ENCODE measurements at regions not wholly inside any gene's neighbourhood (a gene's known extent, or its start where the extent isn't known, plus 50 kb on each side); places are given as distances from the start of the nearest gene placed in this dataset.
A peak's percentile ranks its signal among the peaks of the same experiment; 100 is the strongest.

DNA sequence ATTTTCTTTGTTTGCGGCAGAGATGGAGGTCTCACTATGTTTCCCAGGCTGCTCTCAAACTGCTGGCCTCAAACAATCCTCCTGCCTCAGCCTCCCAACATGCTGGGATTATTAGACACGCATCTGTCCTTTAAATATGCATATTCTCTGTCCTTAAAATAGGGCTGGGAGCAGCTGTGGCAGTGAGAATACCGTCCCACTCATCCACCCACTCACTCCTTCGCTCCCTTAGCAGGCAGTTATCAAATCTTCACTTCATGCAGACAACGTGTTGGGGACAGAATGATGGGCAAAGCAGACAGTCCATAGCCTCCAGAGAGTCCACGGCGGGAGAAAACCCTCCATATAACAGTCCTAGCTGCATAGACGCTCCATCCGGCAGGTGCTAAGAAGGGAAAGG lies 179.4 kb downstream of the ZBTB18 start (continued):
- TF ChIP-seq, protein P1, sequence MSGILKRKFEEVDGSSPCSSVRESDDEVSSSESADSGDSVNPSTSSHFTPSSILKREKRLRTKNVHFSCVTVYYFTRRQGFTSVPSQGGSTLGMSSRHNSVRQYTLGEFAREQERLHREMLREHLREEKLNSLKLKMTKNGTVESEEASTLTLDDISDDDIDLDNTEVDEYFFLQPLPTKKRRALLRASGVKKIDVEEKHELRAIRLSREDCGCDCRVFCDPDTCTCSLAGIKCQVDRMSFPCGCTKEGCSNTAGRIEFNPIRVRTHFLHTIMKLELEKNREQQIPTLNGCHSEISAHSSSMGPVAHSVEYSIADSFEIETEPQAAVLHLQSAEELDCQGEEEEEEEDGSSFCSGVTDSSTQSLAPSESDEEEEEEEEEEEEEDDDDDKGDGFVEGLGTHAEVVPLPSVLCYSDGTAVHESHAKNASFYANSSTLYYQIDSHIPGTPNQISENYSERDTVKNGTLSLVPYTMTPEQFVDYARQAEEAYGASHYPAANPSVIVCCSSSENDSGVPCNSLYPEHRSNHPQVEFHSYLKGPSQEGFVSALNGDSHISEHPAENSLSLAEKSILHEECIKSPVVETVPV (CRISPR knock-in tag; IDR thresholded peaks at IDR 0.05), result no peak
- TF ChIP-seq ZC3H10 (CRISPR knock-in tag; IDR thresholded peaks at IDR 0.05), result no peak
- no peak for TF ChIP-seq ZNF565 (CRISPR knock-in tag; conservative IDR thresholded peaks at IDR 0.05; ENCODE audit: low read depth)
- TF ChIP-seq PPARA (CRISPR knock-in tag; IDR thresholded peaks at IDR 0.05; ENCODE audit: borderline replicate concordance), result no peak
- no peak for TF ChIP-seq RARB (CRISPR knock-in tag; IDR thresholded peaks at IDR 0.05)
- no peak for TF ChIP-seq ISL1 (CRISPR knock-in tag; IDR thresholded peaks at IDR 0.05)
- TF ChIP-seq ZNF70 (CRISPR knock-in tag; IDR thresholded peaks at IDR 0.05), result no peak
- TF ChIP-seq ARNTL (CRISPR knock-in tag; IDR thresholded peaks at IDR 0.05; ENCODE audit: borderline replicate concordance, low read depth), result no peak

DNA sequence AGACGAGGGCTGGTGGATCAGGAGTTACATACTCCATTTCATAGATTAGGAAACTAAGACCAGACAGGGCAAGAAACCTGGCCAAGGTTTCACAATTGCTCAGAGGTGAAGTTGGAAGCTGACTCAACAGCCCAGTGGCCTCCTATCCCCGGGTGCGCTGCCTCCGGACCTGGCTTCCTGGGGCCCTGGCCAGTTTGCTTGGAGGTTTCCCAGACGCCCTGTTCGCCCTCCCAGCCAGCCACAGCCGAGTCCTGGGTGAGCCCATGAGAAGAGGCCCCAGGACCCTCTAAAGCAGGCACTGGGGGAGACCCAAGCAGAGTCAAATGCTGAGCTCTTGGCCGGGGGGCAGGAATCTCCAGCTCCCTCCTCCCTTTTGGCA lies 180.1 kb downstream of the ZBTB18 start:
- peak; percentile 60 for ATAC-seq
- TF ChIP-seq TCF4 (CRISPR knock-in tag; IDR thresholded peaks at IDR 0.05; ENCODE audit: borderline replicate concordance) (no peak), TOX (CRISPR knock-in tag; IDR thresholded peaks at IDR 0.05; ENCODE audit: borderline replicate concordance) (no peak), SNAI2 (CRISPR knock-in tag; IDR thresholded peaks at IDR 0.05) (no peak), ISL1 (CRISPR knock-in tag; IDR thresholded peaks at IDR 0.05) (no peak), ZNF8 (CRISPR knock-in tag; IDR thresholded peaks at IDR 0.05) (no peak), ZNF565 (CRISPR knock-in tag; conservative IDR thresholded peaks at IDR 0.05; ENCODE audit: low read depth) (no peak), ARNTL (CRISPR knock-in tag; IDR thresholded peaks at IDR 0.05; ENCODE audit: borderline replicate concordance, low read depth) (no peak), CSDC2 (CRISPR knock-in tag; IDR thresholded peaks at IDR 0.05) (no peak), ZNF70 (CRISPR knock-in tag; IDR thresholded peaks at IDR 0.05) (no peak), OSR1 (CRISPR knock-in tag; IDR thresholded peaks at IDR 0.05) (no peak), PPARA (CRISPR knock-in tag; IDR thresholded peaks at IDR 0.05; ENCODE audit: borderline replicate concordance) (no peak), RARB (CRISPR knock-in tag; IDR thresholded peaks at IDR 0.05) (no peak)
- TF ChIP-seq, protein P2, sequence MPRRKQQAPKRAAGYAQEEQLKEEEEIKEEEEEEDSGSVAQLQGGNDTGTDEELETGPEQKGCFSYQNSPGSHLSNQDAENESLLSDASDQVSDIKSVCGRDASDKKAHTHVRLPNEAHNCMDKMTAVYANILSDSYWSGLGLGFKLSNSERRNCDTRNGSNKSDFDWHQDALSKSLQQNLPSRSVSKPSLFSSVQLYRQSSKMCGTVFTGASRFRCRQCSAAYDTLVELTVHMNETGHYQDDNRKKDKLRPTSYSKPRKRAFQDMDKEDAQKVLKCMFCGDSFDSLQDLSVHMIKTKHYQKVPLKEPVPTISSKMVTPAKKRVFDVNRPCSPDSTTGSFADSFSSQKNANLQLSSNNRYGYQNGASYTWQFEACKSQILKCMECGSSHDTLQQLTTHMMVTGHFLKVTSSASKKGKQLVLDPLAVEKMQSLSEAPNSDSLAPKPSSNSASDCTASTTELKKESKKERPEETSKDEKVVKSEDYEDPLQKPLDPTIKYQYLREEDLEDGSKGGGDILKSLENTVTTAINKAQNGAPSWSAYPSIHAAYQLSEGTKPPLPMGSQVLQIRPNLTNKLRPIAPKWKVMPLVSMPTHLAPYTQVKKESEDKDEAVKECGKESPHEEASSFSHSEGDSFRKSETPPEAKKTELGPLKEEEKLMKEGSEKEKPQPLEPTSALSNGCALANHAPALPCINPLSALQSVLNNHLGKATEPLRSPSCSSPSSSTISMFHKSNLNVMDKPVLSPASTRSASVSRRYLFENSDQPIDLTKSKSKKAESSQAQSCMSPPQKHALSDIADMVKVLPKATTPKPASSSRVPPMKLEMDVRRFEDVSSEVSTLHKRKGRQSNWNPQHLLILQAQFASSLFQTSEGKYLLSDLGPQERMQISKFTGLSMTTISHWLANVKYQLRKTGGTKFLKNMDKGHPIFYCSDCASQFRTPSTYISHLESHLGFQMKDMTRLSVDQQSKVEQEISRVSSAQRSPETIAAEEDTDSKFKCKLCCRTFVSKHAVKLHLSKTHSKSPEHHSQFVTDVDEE (CRISPR knock-in tag; IDR thresholded peaks at IDR 0.05), result no peak
- TF ChIP-seq, protein P1 (CRISPR knock-in tag; IDR thresholded peaks at IDR 0.05), result no peak
- TF ChIP-seq, protein P3, sequence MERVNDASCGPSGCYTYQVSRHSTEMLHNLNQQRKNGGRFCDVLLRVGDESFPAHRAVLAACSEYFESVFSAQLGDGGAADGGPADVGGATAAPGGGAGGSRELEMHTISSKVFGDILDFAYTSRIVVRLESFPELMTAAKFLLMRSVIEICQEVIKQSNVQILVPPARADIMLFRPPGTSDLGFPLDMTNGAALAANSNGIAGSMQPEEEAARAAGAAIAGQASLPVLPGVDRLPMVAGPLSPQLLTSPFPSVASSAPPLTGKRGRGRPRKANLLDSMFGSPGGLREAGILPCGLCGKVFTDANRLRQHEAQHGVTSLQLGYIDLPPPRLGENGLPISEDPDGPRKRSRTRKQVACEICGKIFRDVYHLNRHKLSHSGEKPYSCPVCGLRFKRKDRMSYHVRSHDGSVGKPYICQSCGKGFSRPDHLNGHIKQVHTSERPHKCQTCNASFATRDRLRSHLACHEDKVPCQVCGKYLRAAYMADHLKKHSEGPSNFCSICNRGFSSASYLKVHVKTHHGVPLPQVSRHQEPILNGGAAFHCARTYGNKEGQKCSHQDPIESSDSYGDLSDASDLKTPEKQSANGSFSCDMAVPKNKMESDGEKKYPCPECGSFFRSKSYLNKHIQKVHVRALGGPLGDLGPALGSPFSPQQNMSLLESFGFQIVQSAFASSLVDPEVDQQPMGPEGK (CRISPR knock-in tag; IDR thresholded peaks at IDR 0.05; ENCODE audit: borderline replicate concordance), result no peak
- TF ChIP-seq, protein P4, sequence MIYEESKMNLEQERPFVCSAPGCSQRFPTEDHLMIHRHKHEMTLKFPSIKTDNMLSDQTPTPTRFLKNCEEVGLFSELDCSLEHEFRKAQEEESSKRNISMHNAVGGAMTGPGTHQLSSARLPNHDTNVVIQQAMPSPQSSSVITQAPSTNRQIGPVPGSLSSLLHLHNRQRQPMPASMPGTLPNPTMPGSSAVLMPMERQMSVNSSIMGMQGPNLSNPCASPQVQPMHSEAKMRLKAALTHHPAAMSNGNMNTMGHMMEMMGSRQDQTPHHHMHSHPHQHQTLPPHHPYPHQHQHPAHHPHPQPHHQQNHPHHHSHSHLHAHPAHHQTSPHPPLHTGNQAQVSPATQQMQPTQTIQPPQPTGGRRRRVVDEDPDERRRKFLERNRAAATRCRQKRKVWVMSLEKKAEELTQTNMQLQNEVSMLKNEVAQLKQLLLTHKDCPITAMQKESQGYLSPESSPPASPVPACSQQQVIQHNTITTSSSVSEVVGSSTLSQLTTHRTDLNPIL (CRISPR knock-in tag; IDR thresholded peaks at IDR 0.05; ENCODE audit: low read depth), result no peak

DNA sequence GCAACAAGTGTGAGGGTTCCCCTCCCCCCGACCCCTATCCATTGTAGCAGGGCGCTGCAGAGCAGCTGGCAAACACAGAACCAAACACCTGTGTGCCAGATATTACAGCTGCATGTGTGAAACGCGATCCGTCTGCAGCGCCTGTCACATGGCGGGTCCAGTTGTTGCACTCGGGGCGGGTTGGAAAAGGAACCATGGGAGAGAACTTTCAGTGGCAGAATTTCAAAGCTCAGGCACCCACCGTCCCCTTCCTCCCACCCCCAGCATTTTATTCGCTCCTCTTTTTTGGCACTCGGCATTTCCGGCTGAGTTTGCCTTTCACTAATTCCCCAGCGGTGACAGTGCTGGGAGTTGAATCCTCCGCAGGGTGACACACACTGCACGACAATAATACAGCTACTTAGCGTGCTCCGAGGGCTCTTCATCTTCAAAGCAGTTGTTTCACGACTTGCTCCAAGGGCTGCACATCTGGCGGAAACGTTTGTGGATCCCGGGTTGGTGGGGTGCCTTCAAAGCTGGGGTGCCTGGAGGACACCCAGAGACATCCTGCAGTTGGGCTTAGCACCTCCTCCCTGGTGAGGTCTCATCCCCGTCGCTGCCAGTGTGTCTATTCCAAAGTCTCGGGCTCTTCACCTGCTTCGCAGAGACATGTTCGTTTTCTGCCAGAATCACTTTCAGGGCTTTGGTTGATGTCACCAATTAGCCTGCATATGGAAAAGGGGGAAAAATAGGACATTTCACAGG lies 180.7 kb downstream of the ZBTB18 start:
- ATAC-seq, result peak; percentile 70
- TF ChIP-seq, protein P1 (CRISPR knock-in tag; IDR thresholded peaks at IDR 0.05), result no peak
- TF ChIP-seq BACH2 (CRISPR knock-in tag; IDR thresholded peaks at IDR 0.05; ENCODE audit: borderline replicate concordance) (no peak), ZNF8 (CRISPR knock-in tag; IDR thresholded peaks at IDR 0.05) (no peak), CSDC2 (CRISPR knock-in tag; IDR thresholded peaks at IDR 0.05) (no peak)
- TF ChIP-seq, protein P3 (CRISPR knock-in tag; IDR thresholded peaks at IDR 0.05; ENCODE audit: borderline replicate concordance), result no peak
- TF ChIP-seq, protein P5, sequence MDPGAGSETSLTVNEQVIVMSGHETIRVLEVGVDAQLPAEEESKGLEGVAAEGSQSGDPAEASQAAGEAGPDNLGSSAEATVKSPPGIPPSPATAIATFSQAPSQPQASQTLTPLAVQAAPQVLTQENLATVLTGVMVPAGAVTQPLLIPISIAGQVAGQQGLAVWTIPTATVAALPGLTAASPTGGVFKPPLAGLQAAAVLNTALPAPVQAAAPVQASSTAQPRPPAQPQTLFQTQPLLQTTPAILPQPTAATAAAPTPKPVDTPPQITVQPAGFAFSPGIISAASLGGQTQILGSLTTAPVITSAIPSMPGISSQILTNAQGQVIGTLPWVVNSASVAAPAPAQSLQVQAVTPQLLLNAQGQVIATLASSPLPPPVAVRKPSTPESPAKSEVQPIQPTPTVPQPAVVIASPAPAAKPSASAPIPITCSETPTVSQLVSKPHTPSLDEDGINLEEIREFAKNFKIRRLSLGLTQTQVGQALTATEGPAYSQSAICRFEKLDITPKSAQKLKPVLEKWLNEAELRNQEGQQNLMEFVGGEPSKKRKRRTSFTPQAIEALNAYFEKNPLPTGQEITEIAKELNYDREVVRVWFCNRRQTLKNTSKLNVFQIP (CRISPR knock-in tag; IDR thresholded peaks at IDR 0.05; ENCODE audit: borderline replicate concordance, low read depth), result no peak
- TF ChIP-seq, protein P4 (CRISPR knock-in tag; IDR thresholded peaks at IDR 0.05; ENCODE audit: low read depth), result no peak

Data from SK-N-SH treated with all-trans-retinoic acid at 6 μM for 48 hours (cell line).